Tibial artery (tissue), 4 donors: ENCODE measurements at regions not wholly inside any gene's neighbourhood (a gene's known extent, or its start where the extent isn't known, plus 50 kb on each side); places are given as distances from the start of the nearest gene placed in this dataset.

Source experiments
- DNase-seq, 2 donors: peaks; one replicate each; pipeline ENCODE4 v3.0.0-alpha.2; 2019
- H3K27ac ChIP-seq, 2 donors: fragments of 200-600 bp; sonication (generic) in 1 of 2; 1 replicate in 1 of 2; 2 replicates in 1 of 2; pipeline ENCODE4 v1.5.1; 2018 to 2019; ENCODE audit warnings: mild to moderate bottlenecking in 1 of 2
- H3K27me3 ChIP-seq, 2 donors: fragments of 200-600 bp; sonication (generic) in 1 of 2; one replicate each; pipeline versions ENCODE4 v1.5.1 to v1.6.0; 2016 to 2019
- H3K36me3 ChIP-seq, 3 donors: fragments of 200-600 bp; sonication (generic) in 2 of 3; one replicate each; pipeline ENCODE4 v1.5.1; 2016 to 2019; ENCODE audit warnings: mild to moderate bottlenecking in 2 of 3
- H3K4me1 ChIP-seq, 4 donors: fragments of 200-600 bp; sonication (generic) in 2 of 4; 1 replicate in 3 of 4; 2 replicates in 1 of 4; pipeline ENCODE4 v1.5.1; 2016 to 2019
- H3K4me3 ChIP-seq, 2 donors: fragments of 200-600 bp; sonication (generic) in 1 of 2; 1 replicate in 1 of 2; 2 replicates in 1 of 2; pipeline ENCODE4 v1.5.1; 2018 to 2019; ENCODE audit warnings: mild to moderate bottlenecking in 2 of 2
- H3K9me3 ChIP-seq, 3 donors: fragments of 200-600 bp; sonication (generic) in 1 of 3; one replicate each; pipeline ENCODE4 v1.5.1; 2016 to 2019
- CTCF ChIP-seq, 2 experiments: fragments of 200-600 bp in 1 of 2; fragments of 450-650 bp in 1 of 2; IDR thresholded peaks; one replicate each; pipeline ENCODE4 v1.5.1; 2017 to 2019; ENCODE audit warnings: antibody characterized with exemption in 2 of 2, mild to moderate bottlenecking in 1 of 2, moderate library complexity in 1 of 2
- intact Hi-C: fragments of 100-400 bp; cut with DNase I; formaldehyde crosslinking; loops from one replicate; pipeline ENCODE4 v1.15.0; 2023; ENCODE audit warnings: low total_unique reads

DNA sequence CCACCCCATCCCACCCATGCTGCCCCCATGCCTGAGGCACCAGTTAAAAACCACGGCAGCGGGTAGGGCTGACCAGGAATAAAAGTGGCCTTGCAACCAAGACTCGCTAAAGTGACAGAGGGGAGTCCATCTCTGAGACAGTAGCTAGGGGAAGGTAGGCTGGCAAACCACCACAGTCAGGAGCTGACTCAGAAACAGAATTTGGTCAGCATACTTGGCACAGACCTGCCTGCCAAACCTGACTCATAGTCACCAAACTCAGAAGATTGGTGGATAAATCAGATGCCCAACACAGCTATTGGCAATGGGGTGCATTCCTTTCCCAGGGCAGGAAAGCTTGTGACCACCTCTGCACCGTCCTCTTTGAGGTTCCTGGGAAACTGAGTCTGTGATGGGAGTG lies 193.8 kb downstream of the BCOR start:
- Histone ChIP-seq H3K4me3 (no peak overlapping the region), H3K36me3 (no peaks in the 10 kb centered on the region), H3K4me1 (peaks cover 0 to 48% (median 16%) of the 10 kb centered on the region in 4 donors), H3K27me3 (no peaks in the 10 kb centered on the region), H3K27ac (no peak overlapping the region), H3K9me3 (no peaks in the 10 kb centered on the region)
- DNase-seq: no peak
- intact Hi-C loops: no loop called here
- no peak for TF ChIP-seq CTCF (IDR thresholded peaks at IDR 0.05)

- no peak for DNase-seq
- H3K27ac ChIP-seq: no peak overlapping the region
- TF ChIP-seq CTCF (IDR thresholded peaks at IDR 0.05): no peak
- H3K36me3 ChIP-seq: no peaks in the 10 kb centered on the region
- H3K9me3 ChIP-seq: no peaks in the 10 kb centered on the region
- peak overlapping the region in 1 of 2 donors; percentile 20 for H3K4me3 ChIP-seq
- no peaks in the 10 kb centered on the region for H3K27me3 ChIP-seq
- intact Hi-C loops: no loop called here
- H3K4me1 ChIP-seq: peaks cover 0 to 52% (median 18%) of the 10 kb centered on the region in 4 donors
Observed at GRCh38 chrX:39904816-39905537, 192.8 kb downstream of the BCOR start.

DNA sequence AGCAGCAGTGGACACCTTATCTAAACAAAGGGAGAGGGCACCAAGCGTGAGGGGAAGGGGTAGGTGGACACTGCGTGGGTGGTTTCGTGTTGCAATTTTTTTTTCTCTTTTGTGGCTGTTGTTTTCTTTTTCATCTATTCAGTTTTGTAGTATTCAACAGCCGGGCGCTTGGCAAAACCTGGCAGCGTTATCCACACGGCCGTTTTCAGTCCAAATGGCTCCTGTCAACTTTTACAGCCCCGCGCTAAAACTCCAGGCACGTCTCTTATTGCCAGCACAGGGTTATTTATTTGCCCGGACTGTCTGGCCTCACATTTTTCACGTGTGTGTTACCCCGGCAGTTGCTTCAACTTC lies 192.2 kb downstream of the BCOR start:
- intact Hi-C loops: no loop called here

DNA sequence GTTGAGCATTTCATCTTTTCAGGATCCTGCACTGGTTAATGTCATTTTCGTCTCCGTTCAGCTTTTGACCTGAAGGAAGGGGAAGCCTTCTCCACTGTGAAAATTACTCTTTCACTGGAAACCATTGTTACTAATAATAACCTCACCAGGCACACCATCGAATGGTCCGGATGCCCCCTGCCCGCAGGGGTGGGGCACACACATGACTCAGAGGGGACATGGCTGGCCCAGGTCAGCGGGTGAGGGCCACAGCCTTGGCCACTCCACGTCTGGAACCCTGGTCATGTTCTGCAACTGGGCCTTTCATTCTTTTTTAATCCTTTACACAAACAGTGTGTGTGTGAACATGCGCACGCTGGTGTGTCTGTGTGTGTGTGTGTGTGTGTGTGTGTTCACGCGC lies 191.8 kb downstream of the BCOR start:
- intact Hi-C loops: no loop called here
- no peak for TF ChIP-seq CTCF (IDR thresholded peaks at IDR 0.05)
- H3K4me1 ChIP-seq: peaks cover 0 to 52% (median 18%) of the 10 kb centered on the region in 4 donors
- H3K4me3 ChIP-seq: peak overlapping the region in 1 of 2 donors; percentile 20
- H3K36me3 ChIP-seq: no peaks in the 10 kb centered on the region
- no peaks in the 10 kb centered on the region for H3K9me3 ChIP-seq
- H3K27me3 ChIP-seq: no peaks in the 10 kb centered on the region
- DNase-seq: no peak
- peak overlapping the region in 1 of 2 donors; percentile 15 for H3K27ac ChIP-seq

More for the DNA sequence above, 192.2 kb downstream of the BCOR start:
- Histone ChIP-seq H3K27me3 (no peaks in the 10 kb centered on the region), H3K36me3 (no peaks in the 10 kb centered on the region), H3K4me3 (peak overlapping the region in 1 of 2 donors; percentile 20), H3K27ac (peak overlapping the region in 1 of 2 donors; percentile 15), H3K4me1 (peaks cover 0 to 52% (median 18%) of the 10 kb centered on the region in 4 donors), H3K9me3 (no peaks in the 10 kb centered on the region)
- DNase-seq: no peak
- no peak for TF ChIP-seq CTCF (IDR thresholded peaks at IDR 0.05)

DNA sequence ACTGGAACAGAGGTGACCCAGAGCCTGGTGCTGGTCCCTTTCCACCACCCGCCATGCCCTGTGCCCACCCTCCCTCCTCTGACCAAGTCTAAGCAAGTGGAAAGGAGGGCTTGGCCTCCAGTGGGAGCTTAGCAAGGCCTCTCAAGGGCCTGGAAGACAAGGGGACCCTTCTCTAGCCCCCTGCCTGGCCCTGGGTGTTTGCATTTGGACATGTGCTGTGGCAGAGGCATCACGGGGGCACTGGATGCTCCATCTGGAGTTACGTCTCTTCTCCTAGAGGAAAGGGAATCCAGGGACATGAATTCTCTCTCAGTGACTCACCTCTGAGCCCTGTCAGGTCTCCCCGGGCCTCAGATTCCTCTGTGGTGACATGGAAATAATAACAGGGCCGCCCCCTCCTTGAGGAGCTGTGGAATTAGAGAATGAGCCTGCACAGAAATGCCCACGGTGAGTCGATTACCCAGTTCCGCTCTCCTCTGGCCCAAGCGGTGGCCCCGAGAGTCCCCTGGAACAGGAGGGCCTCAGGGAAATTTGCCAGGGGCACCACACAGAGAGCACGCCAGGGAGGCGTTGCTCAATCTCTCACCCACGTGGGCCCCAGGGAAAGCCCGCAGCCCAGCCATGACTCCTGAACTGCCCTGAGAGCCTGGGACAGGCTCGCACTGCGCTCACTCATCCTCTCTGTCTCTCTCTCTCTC lies 189.6 kb downstream of the BCOR start:
- Histone ChIP-seq H3K4me1 (peaks cover 0 to 52% (median 18%) of the 10 kb centered on the region in 4 donors), H3K27ac (peak overlapping the region; percentile 31 to 65), H3K9me3 (no peaks in the 10 kb centered on the region), H3K4me3 (peak overlapping the region in 1 of 2 donors; percentile 24), H3K27me3 (no peaks in the 10 kb centered on the region), H3K36me3 (no peaks in the 10 kb centered on the region)
- no peak for TF ChIP-seq CTCF (IDR thresholded peaks at IDR 0.05)
- peak; percentile 61 to 91 for DNase-seq
- intact Hi-C loops: loop anchor here (2.0 kb wide), 1 partner anchor 105 kb away; no protein-coding TSS in a partner anchor
